Stimulated activated CD8-positive, alpha-beta memory T cell treated with anti-CD3 and anti-CD28 coated beads, Interleukin-7, amount 100 ng/mL, for 1 hour (primary cell): ENCODE measurements at regions not wholly inside any gene's neighbourhood (a gene's known extent, or its start where the extent isn't known, plus 50 kb on each side); places are given as distances from the start of the nearest gene placed in this dataset.

Experiments
- DNase-seq, 2 donors: peaks; one replicate each; pipeline ENCODE4 v3.0.0-alpha.2; 2020; ENCODE audit warnings: low read depth in 2 of 2

- DNase-seq, result peak; percentile 2 to 3
These were observed 59.2 kb upstream of the ZNF641 start for GRCh38 chr12:48409938-48410337.

DNA sequence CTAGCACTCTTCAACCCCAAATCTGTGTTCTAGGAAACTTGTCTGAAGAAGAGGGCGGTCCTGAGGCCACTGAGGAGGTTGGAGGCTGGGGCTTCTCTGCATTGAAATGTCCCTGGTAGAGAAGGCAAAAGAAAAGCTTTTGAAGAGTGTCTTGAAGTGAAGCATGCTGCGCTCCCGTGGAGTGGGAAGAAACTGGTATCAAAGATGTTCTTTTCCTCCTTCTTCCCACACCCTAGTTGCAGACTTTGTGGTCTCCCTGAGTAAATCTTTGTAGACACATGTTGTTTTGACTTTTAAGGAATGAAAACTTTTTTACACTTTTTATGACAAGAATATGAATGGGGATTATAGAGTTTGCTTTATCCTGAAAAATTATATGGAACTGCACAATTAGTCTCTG lies 59.0 kb upstream of the ANP32D start:
- DNase-seq, result no peak

GRCh38 chr12:48414021-48414420 lies 58.3 kb upstream of the ANP32D start:
- no peak for DNase-seq

DNA sequence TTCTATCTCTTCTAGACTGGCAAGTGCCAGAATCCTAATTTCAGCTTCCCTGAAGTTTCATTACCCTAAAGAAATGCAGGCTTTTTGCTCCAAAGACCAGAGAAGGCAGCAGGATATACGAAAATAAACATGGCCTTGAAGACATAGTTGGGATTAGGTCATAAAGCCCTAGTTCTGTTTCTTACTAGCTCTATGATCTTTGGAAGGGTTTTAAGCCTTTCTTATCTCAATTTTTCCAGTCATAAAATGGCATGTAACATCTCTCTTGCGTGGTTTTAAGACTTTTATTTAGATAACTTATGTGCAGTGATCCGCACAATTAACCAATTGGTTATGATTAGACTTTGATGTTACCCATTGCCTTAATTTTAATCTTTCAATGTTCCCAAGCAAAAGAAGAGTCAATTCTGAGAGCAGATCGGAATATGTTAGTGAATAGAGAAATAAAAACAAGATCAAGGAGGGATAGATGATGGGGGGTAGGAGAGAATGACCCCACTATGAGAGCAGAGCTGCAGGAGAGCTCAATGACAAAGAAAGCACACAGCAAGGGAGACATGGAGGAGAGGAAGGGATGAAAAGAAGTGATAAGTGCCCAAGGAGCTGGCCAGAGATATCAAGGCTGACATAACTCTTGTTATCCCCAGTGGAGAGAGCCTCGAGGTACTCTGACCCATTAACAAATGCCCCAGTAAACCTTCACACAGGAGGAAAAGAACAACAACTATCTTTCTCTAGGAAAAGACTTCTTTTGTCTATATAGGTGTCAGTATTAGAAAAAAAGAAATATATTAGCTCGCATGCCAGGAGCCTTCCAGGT lies 53.0 kb upstream of the ANP32D start:
- no peak for DNase-seq

DNA sequence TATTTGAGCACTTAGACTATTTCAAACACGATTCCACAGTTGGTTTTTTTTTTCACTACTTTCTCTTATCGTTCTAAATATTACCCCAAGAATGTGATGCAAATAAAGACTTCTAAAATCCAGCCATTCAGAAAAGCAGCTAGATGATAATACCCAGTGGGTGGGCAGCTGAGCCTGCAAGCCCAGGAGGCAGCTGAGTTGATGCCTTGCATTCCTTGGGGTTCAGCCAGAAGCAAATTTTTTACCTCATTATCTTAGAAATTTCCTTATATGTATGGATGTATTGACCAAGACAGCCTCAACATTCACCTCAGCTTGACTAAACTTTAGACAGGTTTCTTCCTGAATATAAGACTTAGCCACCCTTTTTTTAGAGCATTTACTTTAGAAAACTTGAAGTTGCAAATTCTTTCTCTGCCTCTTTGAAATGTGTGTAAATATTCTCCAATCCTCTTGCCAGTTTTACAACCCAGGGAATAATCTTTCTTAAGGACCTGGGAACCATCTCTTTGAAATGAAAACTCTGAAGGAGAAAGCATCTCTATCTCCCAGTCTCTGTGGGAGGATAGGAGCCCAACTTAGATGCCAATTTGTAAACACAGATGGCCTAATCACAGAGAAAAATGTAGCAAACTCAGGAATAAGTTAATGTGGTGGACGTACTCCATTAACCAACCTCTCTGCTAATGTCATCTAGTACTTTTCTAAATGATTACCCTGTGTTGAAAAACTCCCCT lies 52.2 kb upstream of the ANP32D start:
- no peak for DNase-seq

GRCh38 chr12:48422060-48422459 lies 50.3 kb upstream of the ANP32D start:
- no peak for DNase-seq
